H9 (cell line): ENCODE measurements at regions not wholly inside any gene's neighbourhood (a gene's known extent, or its start where the extent isn't known, plus 50 kb on each side); places are given as distances from the start of the nearest gene placed in this dataset.

Source experiments
- DNase-seq: peaks from one replicate; pipeline ENCODE4 v3.0.0-alpha.2; 2017
- H2AFZ ChIP-seq: one replicate; pipeline ENCODE4 v1.6.1; 2013; ENCODE audit warnings: mild to moderate bottlenecking, low read length, control low read depth, moderate library complexity
- H2AK5ac ChIP-seq: 2 replicates; pipeline ENCODE4 v1.6.1; 2013; ENCODE audit warnings: low read length, control low read depth, mixed read lengths; ENCODE audit not compliant: insufficient read length
- H2BK120ac ChIP-seq: one replicate; pipeline ENCODE4 v1.6.1; 2013; ENCODE audit warnings: low read depth, mild to moderate bottlenecking, low read length, control low read depth, inconsistent platforms; ENCODE audit not compliant: poor library complexity, severe bottlenecking
- H2BK12ac ChIP-seq: 2 replicates; pipeline ENCODE4 v1.6.1; 2013; ENCODE audit warnings: low read length, control low read depth, mixed read lengths, low read depth; ENCODE audit not compliant: insufficient read length
- H2BK15ac ChIP-seq: 2 replicates; pipeline ENCODE4 v1.6.1; 2013; ENCODE audit warnings: low read depth, low read length, control low read depth
- H2BK20ac ChIP-seq: one replicate; pipeline ENCODE4 v1.6.1; 2013; ENCODE audit warnings: low read depth, mild to moderate bottlenecking, low read length, control low read depth, inconsistent platforms; ENCODE audit not compliant: poor library complexity, severe bottlenecking
- H2BK5ac ChIP-seq: 2 replicates; pipeline ENCODE4 v1.6.1; 2013; ENCODE audit warnings: low read length, control low read depth, mixed read lengths; ENCODE audit not compliant: insufficient read length
- H3K14ac ChIP-seq: 2 replicates; pipeline ENCODE4 v1.6.1; 2013; ENCODE audit warnings: low read length, control low read depth; ENCODE audit not compliant: insufficient read depth
- H3K18ac ChIP-seq: 2 replicates; pipeline ENCODE4 v1.6.1; 2013; ENCODE audit warnings: low read depth, mild to moderate bottlenecking, mixed read lengths, low read length, control low read depth; ENCODE audit not compliant: insufficient read length
- H3K23ac ChIP-seq: 2 replicates; pipeline ENCODE4 v1.6.1; 2013; ENCODE audit warnings: low read length, control low read depth, mixed read lengths, low read depth; ENCODE audit not compliant: insufficient read length
- H3K23me2 ChIP-seq: 2 replicates; pipeline ENCODE4 v1.6.1; 2013; ENCODE audit warnings: low read depth, mild to moderate bottlenecking, mixed read lengths, low read length, control low read depth; ENCODE audit not compliant: insufficient read length, poor library complexity, severe bottlenecking
- H3K27ac ChIP-seq: 2 replicates; pipeline ENCODE4 v1.5.1; 2013; ENCODE audit warnings: low read length, control low read depth, mixed read lengths, low read depth; ENCODE audit not compliant: insufficient read length
- H3K27me3 ChIP-seq: 2 replicates; pipeline ENCODE4 v1.6.1; 2013; ENCODE audit warnings: low read length, control low read depth, inconsistent platforms; ENCODE audit not compliant: insufficient read depth
- H3K4ac ChIP-seq: 2 replicates; pipeline ENCODE4 v1.6.1; 2013; ENCODE audit warnings: low read depth, mild to moderate bottlenecking, control low read depth, inconsistent platforms, low read length, moderate library complexity
- H3K4me1 ChIP-seq: 2 replicates; pipeline ENCODE4 v1.6.1; 2013; ENCODE audit warnings: low read length, control low read depth, inconsistent platforms; ENCODE audit not compliant: insufficient read depth
- H3K4me2 ChIP-seq: 2 replicates; pipeline ENCODE4 v1.6.1; 2013; ENCODE audit warnings: low read length, control low read depth, mixed read lengths; ENCODE audit not compliant: insufficient read length, insufficient read depth
- H3K56ac ChIP-seq: 2 replicates; pipeline ENCODE4 v1.6.1; 2013; ENCODE audit warnings: low read depth, mild to moderate bottlenecking, mixed read lengths, low read length, control low read depth; ENCODE audit not compliant: insufficient read length
- H3K79me1 ChIP-seq: 2 replicates; pipeline ENCODE4 v1.6.1; 2013; ENCODE audit warnings: low read depth, mild to moderate bottlenecking, moderate library complexity, low read length, control low read depth, inconsistent platforms; ENCODE audit not compliant: insufficient read depth, poor library complexity, severe bottlenecking
- H3K79me2 ChIP-seq: 2 replicates; pipeline ENCODE4 v1.6.1; 2013; ENCODE audit warnings: low read length, control low read depth, inconsistent platforms; ENCODE audit not compliant: insufficient read depth
- H3K9ac ChIP-seq: 2 replicates; pipeline ENCODE4 v1.6.1; 2013; ENCODE audit warnings: low read length, control low read depth, mixed read lengths; ENCODE audit not compliant: insufficient read length; ENCODE audit errors: extremely low read depth
- H3K9me3 ChIP-seq: one replicate; pipeline ENCODE4 v1.6.1; 2013; ENCODE audit warnings: low read depth, low read length, inconsistent platforms; ENCODE audit not compliant: control insufficient read depth
- H3T11ph ChIP-seq: one replicate; pipeline ENCODE4 v1.6.1; 2013; ENCODE audit warnings: mild to moderate bottlenecking, low read length, control low read depth, inconsistent platforms
- H4K20me1 ChIP-seq: one replicate; pipeline ENCODE4 v1.6.1; 2013; ENCODE audit not compliant: control insufficient read depth, insufficient read length, insufficient read depth
- H4K5ac ChIP-seq: 2 replicates; pipeline ENCODE4 v1.6.1; 2013; ENCODE audit warnings: low read depth, mild to moderate bottlenecking, mixed read lengths, low read length, control low read depth; ENCODE audit not compliant: insufficient read length
- H4K8ac ChIP-seq: replicated peaks from 2 replicates; pipeline ENCODE4 v1.6.1; 2013; ENCODE audit warnings: low read length, control low read depth, mixed read lengths, low read depth; ENCODE audit not compliant: insufficient read length
- H4K91ac ChIP-seq: 2 replicates; pipeline ENCODE4 v1.6.1; 2013; ENCODE audit warnings: low read depth, mild to moderate bottlenecking, moderate library complexity, mixed read lengths, low read length, control low read depth; ENCODE audit not compliant: insufficient read length
- H3K27ac Mint-ChIP-seq, 3 experiments: 2 replicates in 2 of 3; 3 replicates in 1 of 3; pipeline ENCODE4 v1.8.0; 2020 to 2021; ENCODE audit warnings: mixed read lengths in 3 of 3, mild to moderate bottlenecking in 1 of 3, moderate library complexity in 1 of 3
- H3K27me3 Mint-ChIP-seq: 2 replicates; pipeline ENCODE4 v1.8.0; 2021; ENCODE audit warnings: low read depth, mild to moderate bottlenecking, moderate library complexity, mixed read lengths
- H3K36me3 Mint-ChIP-seq, 3 experiments: 2 replicates in 2 of 3; 3 replicates in 1 of 3; pipeline ENCODE4 v1.8.0; 2020 to 2021; ENCODE audit warnings: low read depth in 3 of 3, mixed read lengths in 3 of 3; ENCODE audit not compliant: insufficient read depth in 1 of 3
- H3K4me1 Mint-ChIP-seq, 2 experiments: 2 replicates each; pipeline ENCODE4 v1.8.0; 2020; ENCODE audit warnings: mixed read lengths in 2 of 2
- H3K4me3 Mint-ChIP-seq, 2 experiments: 2 replicates in 1 of 2; 3 replicates in 1 of 2; pipeline ENCODE4 v1.8.0; 2020 to 2021; ENCODE audit warnings: mild to moderate bottlenecking in 2 of 2, mixed read lengths in 2 of 2, moderate library complexity in 1 of 2
- H3K9me3 Mint-ChIP-seq, 2 experiments: 2 replicates in 1 of 2; 3 replicates in 1 of 2; pipeline ENCODE4 v1.8.0; 2020; ENCODE audit warnings: mild to moderate bottlenecking in 2 of 2, mixed read lengths in 2 of 2, moderate library complexity in 1 of 2
- CTCF ChIP-seq: fragments of 200-600 bp; sonication (generic); conservative IDR thresholded peaks from 3 replicates; pipeline ENCODE4 v1.8.0; 2021; ENCODE audit warnings: antibody characterized with exemption, mild to moderate bottlenecking
- WGBS: extraction: QIAGEN DNeasy Blood & Tissue Kit; methylation state at CpG from one replicate; pipeline ENCODE4 v1.1.7; 2013; ENCODE audit warnings: missing lambda C conversion rate, low lambda C conversion rate, mixed read lengths; ENCODE audit not compliant: insufficient read length; ENCODE audit errors: extremely low coverage; 5-methylcytosine and 5-hydroxymethylcytosine counted together

DNA sequence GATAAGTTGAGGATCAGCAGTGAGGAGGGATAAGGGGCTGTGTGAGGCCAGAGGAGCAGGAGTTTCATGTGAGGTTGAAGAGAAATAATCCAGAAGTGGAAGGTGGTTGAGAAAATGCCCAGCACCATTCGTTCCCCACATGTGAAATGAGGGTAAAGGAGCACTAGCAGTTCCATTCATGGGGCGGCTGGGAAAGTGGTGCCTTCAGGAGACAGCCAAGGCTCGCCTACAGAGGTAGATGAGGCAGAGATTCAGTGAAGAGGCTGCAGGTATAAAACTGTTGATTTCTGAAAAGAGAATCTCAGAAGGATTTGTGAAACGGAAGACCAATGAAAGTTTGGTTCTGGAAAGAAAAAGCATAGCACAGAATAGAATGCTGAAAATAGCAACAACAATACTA, 272.6 kb downstream of the MSX2 start:
- H3K18ac ChIP-seq: no peak overlapping the region
- H3K23ac ChIP-seq: no peak overlapping the region
- H3K79me1 ChIP-seq: no peaks in the 10 kb centered on the region
- H2AK5ac ChIP-seq: no peak overlapping the region
- WGBS: no CpG with 5 or more reads among the region's 4 CpGs
- H3K4me1 ChIP-seq: no peaks in the 10 kb centered on the region
- peaks cover 13 to 14% of the 10 kb centered on the region in 2 experiments; a peak in 4 of 5 replicates for H3K9me3 Mint-ChIP-seq
- no peak overlapping the region for H2BK15ac ChIP-seq
- no peak overlapping the region for H3K9ac ChIP-seq
- H3K4me2 ChIP-seq: no peak overlapping the region
- no peak overlapping the region for H3K56ac ChIP-seq
- peaks cover 14% of the 10 kb centered on the region for H3K27me3 Mint-ChIP-seq
- no peak overlapping the region for H3K4ac ChIP-seq
- H2BK5ac ChIP-seq: no peak overlapping the region
- H3K27me3 ChIP-seq: no peaks in the 10 kb centered on the region
- no peak overlapping the region for H4K8ac ChIP-seq
- H3K27ac Mint-ChIP-seq: no peak overlapping the region
- no peak overlapping the region for H2BK120ac ChIP-seq
- H4K20me1 ChIP-seq: no peaks in the 10 kb centered on the region
- H3T11ph ChIP-seq: no peak overlapping the region
- H3K79me2 ChIP-seq: no peaks in the 10 kb centered on the region
- no peak overlapping the region for H2BK12ac ChIP-seq
- no peak overlapping the region for H2AFZ ChIP-seq
- H3K36me3 Mint-ChIP-seq: peaks cover 5 to 14% (median 6%) of the 10 kb centered on the region in 3 experiments; a peak in 3 of 7 replicates
- no peak for DNase-seq
- no peak overlapping the region for H3K14ac ChIP-seq
- H4K5ac ChIP-seq: no peak overlapping the region
- H3K23me2 ChIP-seq: no peaks in the 10 kb centered on the region
- no peak for TF ChIP-seq CTCF
- no peak overlapping the region for H4K91ac ChIP-seq
- no peak overlapping the region for H3K27ac ChIP-seq
- H3K9me3 ChIP-seq: no peaks in the 10 kb centered on the region
- H2BK20ac ChIP-seq: no peak overlapping the region
- no peaks in the 10 kb centered on the region for H3K4me1 Mint-ChIP-seq
- H3K4me3 Mint-ChIP-seq: no peak overlapping the region
